Kidney epithelial cell (primary cell): ENCODE measurements at regions not wholly inside any gene's neighbourhood (a gene's known extent, or its start where the extent isn't known, plus 50 kb on each side); places are given as distances from the start of the nearest gene placed in this dataset.
"Not testable (repeated sequence)": the region's sequence is repeated elsewhere in the genome, so short reads cannot be mapped to it uniquely, and the experiment has no call there.

ENCODE experiments used
- DNase-seq: peaks from one replicate; pipeline ENCODE4 v3.0.0-alpha.2; 2010; ENCODE audit warnings: low read depth
- H3K27me3 ChIP-seq: 2 replicates; pipeline ENCODE4 v1.6.0; 2011; ENCODE audit warnings: low read length; ENCODE audit not compliant: control insufficient read depth, insufficient read depth
- H3K36me3 ChIP-seq: 2 replicates; pipeline ENCODE4 v1.5.1; 2011; ENCODE audit warnings: low read length; ENCODE audit not compliant: control insufficient read depth, insufficient read depth
- H3K4me3 ChIP-seq: 2 replicates; pipeline ENCODE4 v1.5.1; 2011; ENCODE audit warnings: low read depth, mild to moderate bottlenecking, control low read depth, low read length
- TF ChIP-seq, protein P1 (sequence below): IDR thresholded peaks from 2 replicates; pipeline ENCODE4 v1.5.1; 2011; ENCODE audit warnings: mild to moderate bottlenecking, moderate library complexity, low read length, control low read depth, inconsistent platforms; ENCODE audit not compliant: insufficient read depth, poor library complexity, severe bottlenecking

DNA sequence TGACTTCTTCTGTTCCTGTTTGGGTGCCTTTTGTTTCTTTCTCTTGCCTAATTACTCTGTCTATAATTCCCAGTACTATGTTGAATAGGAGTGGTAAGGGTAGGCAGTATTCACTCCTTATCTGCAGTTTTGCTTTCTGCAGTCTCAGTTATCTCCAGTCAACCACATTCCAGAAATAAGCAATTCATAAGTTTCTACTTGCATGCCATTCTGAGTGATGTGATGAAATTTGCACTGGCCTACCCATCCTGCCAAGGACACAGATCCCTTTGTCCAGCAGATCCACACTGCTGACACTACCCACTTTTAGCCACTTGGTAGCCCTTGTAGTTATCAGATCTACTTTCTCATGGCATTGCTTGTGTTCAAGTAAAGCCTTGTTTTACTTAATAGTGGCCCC lies 971.6 kb upstream of the INTU start:
- no peak for DNase-seq
- H3K36me3 ChIP-seq, result no peaks in the 10 kb centered on the region
- no peaks in the 10 kb centered on the region for H3K27me3 ChIP-seq
- TF ChIP-seq, protein P1, sequence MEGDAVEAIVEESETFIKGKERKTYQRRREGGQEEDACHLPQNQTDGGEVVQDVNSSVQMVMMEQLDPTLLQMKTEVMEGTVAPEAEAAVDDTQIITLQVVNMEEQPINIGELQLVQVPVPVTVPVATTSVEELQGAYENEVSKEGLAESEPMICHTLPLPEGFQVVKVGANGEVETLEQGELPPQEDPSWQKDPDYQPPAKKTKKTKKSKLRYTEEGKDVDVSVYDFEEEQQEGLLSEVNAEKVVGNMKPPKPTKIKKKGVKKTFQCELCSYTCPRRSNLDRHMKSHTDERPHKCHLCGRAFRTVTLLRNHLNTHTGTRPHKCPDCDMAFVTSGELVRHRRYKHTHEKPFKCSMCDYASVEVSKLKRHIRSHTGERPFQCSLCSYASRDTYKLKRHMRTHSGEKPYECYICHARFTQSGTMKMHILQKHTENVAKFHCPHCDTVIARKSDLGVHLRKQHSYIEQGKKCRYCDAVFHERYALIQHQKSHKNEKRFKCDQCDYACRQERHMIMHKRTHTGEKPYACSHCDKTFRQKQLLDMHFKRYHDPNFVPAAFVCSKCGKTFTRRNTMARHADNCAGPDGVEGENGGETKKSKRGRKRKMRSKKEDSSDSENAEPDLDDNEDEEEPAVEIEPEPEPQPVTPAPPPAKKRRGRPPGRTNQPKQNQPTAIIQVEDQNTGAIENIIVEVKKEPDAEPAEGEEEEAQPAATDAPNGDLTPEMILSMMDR, result no peak
- no peak overlapping the region for H3K4me3 ChIP-seq

GRCh38 chr4:126664839-126665238 lies 967.9 kb upstream of the INTU start:
- H3K36me3 ChIP-seq, result no peaks in the 10 kb centered on the region
- H3K4me3 ChIP-seq, result no peak overlapping the region
- TF ChIP-seq, protein P1, result no peak
- DNase-seq, result no peak
- H3K27me3 ChIP-seq, result no peaks in the 10 kb centered on the region

DNA sequence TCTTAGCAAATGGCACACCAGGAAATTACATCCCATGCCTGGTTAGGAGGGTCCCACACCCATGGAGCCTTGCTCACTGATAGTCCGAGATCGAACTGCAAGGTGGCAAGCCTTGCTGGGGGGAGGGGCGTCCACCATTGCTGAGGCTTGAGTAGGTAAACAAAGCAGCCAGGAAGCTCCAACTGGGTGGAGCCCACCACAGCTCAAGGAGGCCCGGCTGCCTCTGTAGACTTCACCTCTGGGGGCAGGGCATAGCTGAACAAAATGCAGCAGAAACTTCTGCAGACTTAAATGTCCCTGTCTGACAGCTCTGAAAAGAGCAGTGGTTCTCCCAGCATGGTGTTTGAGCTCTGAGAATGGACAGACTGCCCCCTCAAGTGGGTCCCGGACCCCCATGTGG lies 962.7 kb upstream of the INTU start:
- not testable (repeated sequence) for H3K36me3 ChIP-seq, H3K27me3 ChIP-seq, DNase-seq, H3K4me3 ChIP-seq

GRCh38 chr4:126678618-126679017 lies 954.1 kb upstream of the INTU start:
- H3K4me3 ChIP-seq, result no peak overlapping the region
- TF ChIP-seq, protein P1, result no peak
- no peak for DNase-seq
- H3K27me3 ChIP-seq, result no peaks in the 10 kb centered on the region
- no peaks in the 10 kb centered on the region for H3K36me3 ChIP-seq

DNA sequence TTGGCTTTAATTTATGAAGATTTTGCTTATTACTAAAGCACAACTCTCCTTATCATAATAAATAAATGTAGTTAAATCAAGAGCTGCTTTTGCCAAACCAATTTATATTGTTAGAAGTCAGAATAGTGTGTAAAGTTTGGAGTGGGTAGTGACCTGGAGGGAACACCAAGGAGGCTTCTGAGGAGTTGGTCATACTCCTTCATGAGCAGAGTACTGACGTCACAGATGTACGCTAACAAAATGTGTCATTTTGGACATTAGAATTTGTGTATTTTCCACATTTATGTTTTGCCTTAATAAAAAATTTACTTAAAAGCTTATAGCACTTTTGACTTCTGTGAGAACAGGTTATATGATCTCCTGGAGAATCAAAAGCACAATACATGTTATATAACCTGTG lies 953.5 kb upstream of the INTU start:
- TF ChIP-seq, protein P1, result no peak
- H3K27me3 ChIP-seq, result no peaks in the 10 kb centered on the region
- no peak overlapping the region for H3K4me3 ChIP-seq
- no peak for DNase-seq
- no peaks in the 10 kb centered on the region for H3K36me3 ChIP-seq

DNA sequence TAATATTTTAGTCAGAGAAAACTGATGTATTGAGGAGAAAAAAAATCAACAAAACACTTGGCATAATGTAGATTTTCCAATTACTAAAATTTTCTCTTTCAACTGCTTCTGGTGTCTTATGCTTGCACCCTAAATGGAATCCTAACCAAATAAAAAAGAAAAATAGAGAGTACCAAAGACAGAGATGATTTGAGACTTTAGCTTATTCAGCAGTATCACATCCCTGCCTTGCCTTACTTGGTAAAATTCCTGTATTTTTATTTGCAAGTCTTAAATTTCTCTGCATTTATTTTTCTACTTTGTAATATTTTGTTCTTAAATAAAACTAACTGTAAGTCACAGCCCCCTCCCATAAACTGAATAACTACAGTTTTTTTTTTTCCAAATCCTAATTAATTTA lies 950.5 kb upstream of the INTU start:
- Histone ChIP-seq H3K27me3 (no peaks in the 10 kb centered on the region), H3K36me3 (no peaks in the 10 kb centered on the region), H3K4me3 (no peak overlapping the region)
- DNase-seq, result no peak
- TF ChIP-seq, protein P1, result no peak
